SU-DHL-6 (cell line): ENCODE measurements at regions not wholly inside any gene's neighbourhood (a gene's known extent, or its start where the extent isn't known, plus 50 kb on each side); places are given as distances from the start of the nearest gene placed in this dataset.

Experiments used
- EZH2phosphoT487 ChIP-seq: fragments of 200-600 bp; sonication (generic), shearing (Covaris generic); conservative IDR thresholded peaks from 2 replicates; pipeline ENCODE4 v1.6.1; 2018; ENCODE audit warnings: mild to moderate bottlenecking, antibody characterized with exemption, low read length, moderate library complexity, mixed read lengths
- TF ChIP-seq, protein P1 (sequence below): fragments of 200-600 bp; sonication (generic); IDR thresholded peaks from one replicate; pipeline ENCODE4 v1.5.1; 2017; ENCODE audit warnings: antibody characterized with exemption, mild to moderate bottlenecking, low read length, moderate library complexity; ENCODE audit not compliant: insufficient read depth, poor library complexity, severe bottlenecking

GRCh38 chr17:36793976-36794375, 143.3 kb upstream of the LHX1 start:
- TF ChIP-seq, protein P1, sequence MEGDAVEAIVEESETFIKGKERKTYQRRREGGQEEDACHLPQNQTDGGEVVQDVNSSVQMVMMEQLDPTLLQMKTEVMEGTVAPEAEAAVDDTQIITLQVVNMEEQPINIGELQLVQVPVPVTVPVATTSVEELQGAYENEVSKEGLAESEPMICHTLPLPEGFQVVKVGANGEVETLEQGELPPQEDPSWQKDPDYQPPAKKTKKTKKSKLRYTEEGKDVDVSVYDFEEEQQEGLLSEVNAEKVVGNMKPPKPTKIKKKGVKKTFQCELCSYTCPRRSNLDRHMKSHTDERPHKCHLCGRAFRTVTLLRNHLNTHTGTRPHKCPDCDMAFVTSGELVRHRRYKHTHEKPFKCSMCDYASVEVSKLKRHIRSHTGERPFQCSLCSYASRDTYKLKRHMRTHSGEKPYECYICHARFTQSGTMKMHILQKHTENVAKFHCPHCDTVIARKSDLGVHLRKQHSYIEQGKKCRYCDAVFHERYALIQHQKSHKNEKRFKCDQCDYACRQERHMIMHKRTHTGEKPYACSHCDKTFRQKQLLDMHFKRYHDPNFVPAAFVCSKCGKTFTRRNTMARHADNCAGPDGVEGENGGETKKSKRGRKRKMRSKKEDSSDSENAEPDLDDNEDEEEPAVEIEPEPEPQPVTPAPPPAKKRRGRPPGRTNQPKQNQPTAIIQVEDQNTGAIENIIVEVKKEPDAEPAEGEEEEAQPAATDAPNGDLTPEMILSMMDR: no peak
- TF ChIP-seq EZH2phosphoT487: no peak
